HG03575 (cell line): ENCODE measurements at regions not wholly inside any gene's neighbourhood (a gene's known extent, or its start where the extent isn't known, plus 50 kb on each side); places are given as distances from the start of the nearest gene placed in this dataset.
"Not testable (repeated sequence)": the region's sequence is repeated elsewhere in the genome, so short reads cannot be mapped to it uniquely, and the experiment has no call there.

Source experiments
- ATAC-seq: cut with Tn5 transposase; IDR thresholded peaks from one replicate; pipeline ENCODE4 v1.9.1; 2021; ENCODE audit not compliant: unreplicated experiment, insufficient number of reproducible peaks, low FRiP score; ENCODE audit errors: extremely low read depth

- ATAC-seq = no peak
Observed at GRCh38 chr7:10779465-10780399, 193.9 kb upstream of the PHF14 start.

GRCh38 chr7:10780400-10780747 is 193.3 kb upstream of the PHF14 start:
- ATAC-seq = no peak

- ATAC-seq = not testable (repeated sequence)
Observed at GRCh38 chr7:10786976-10787375, 186.7 kb upstream of the PHF14 start.

GRCh38 chr7:10789170-10789569 is 184.5 kb upstream of the PHF14 start:
- no peak for ATAC-seq

- ATAC-seq = no peak
Observed at GRCh38 chr7:10790910-10791309, 182.8 kb upstream of the PHF14 start.

GRCh38 chr7:10793995-10794775 is 179.5 kb upstream of the PHF14 start:
- ATAC-seq = no peak

- no peak for ATAC-seq
Observed at GRCh38 chr7:10797157-10797556, 176.5 kb upstream of the PHF14 start.

GRCh38 chr7:10798044-10798443 is 175.6 kb upstream of the PHF14 start:
- no peak for ATAC-seq

- no peak for ATAC-seq
Observed at GRCh38 chr7:10799475-10799874, 174.2 kb upstream of the PHF14 start.

- ATAC-seq = no peak
Observed at GRCh38 chr7:10802011-10802410, 171.7 kb upstream of the PHF14 start.

- no peak for ATAC-seq
Observed at GRCh38 chr7:10802526-10802925, 171.1 kb upstream of the PHF14 start.

GRCh38 chr7:10803720-10804119 is 170.0 kb upstream of the PHF14 start:
- ATAC-seq = no peak

- no peak for ATAC-seq
Observed at GRCh38 chr7:10804770-10805169, 168.9 kb upstream of the PHF14 start.

GRCh38 chr7:10815546-10815945 is 158.1 kb upstream of the PHF14 start:
- ATAC-seq = no peak

- ATAC-seq = no peak
Observed at GRCh38 chr7:10821156-10821555, 152.5 kb upstream of the PHF14 start.

GRCh38 chr7:10824154-10824553 is 149.5 kb upstream of the PHF14 start:
- ATAC-seq = no peak

- ATAC-seq = no peak
Observed at GRCh38 chr7:10838228-10838627, 135.4 kb upstream of the PHF14 start.

GRCh38 chr7:10845225-10845624 is 128.4 kb upstream of the PHF14 start:
- ATAC-seq = no peak

- ATAC-seq = no peak
Observed at GRCh38 chr7:10855583-10855982, 118.1 kb upstream of the PHF14 start.

- no peak for ATAC-seq
Observed at GRCh38 chr7:10860516-10860915, 113.2 kb upstream of the PHF14 start.
